Upper lobe of left lung (tissue), 6 donors: ENCODE measurements at regions not wholly inside any gene's neighbourhood (a gene's known extent, or its start where the extent isn't known, plus 50 kb on each side); places are given as distances from the start of the nearest gene placed in this dataset.

ENCODE experiments used
- ATAC-seq, 2 donors: fragments of 200-7000 bp; cut with Tn5 transposase; one replicate each; pipeline ENCODE4 v1.9.1; 2022; ENCODE audit warnings: mild to moderate bottlenecking in 2 of 2, moderate library complexity in 2 of 2; ENCODE audit not compliant: low FRiP score in 2 of 2
- DNase-seq, 2 donors: peaks; one replicate each; pipeline ENCODE4 v3.0.0-alpha.2; 2019 to 2020
- H3K27ac ChIP-seq, 4 donors: fragments of 200-600 bp; sonication (generic); one replicate each; pipeline ENCODE4 v1.5.1; 2016 to 2019
- H3K27me3 ChIP-seq, 4 donors: fragments of 200-600 bp; sonication (generic); one replicate each; pipeline ENCODE4 v1.5.1; 2017 to 2019
- H3K36me3 ChIP-seq, 4 donors: fragments of 200-600 bp; sonication (generic); one replicate each; pipeline ENCODE4 v1.5.1; 2016 to 2019
- H3K4me1 ChIP-seq, 4 donors: fragments of 200-600 bp; sonication (generic); one replicate each; pipeline ENCODE4 v1.5.1; 2018 to 2019
- H3K4me3 ChIP-seq, 4 donors: fragments of 200-600 bp; sonication (generic); one replicate each; pipeline ENCODE4 v1.5.1; 2017 to 2019; ENCODE audit warnings: mild to moderate bottlenecking in 2 of 4, moderate library complexity in 1 of 4
- H3K9me3 ChIP-seq, 4 donors: fragments of 200-600 bp; sonication (generic); one replicate each; pipeline ENCODE4 v1.5.1; 2018 to 2019
- CTCF ChIP-seq, 6 experiments: fragments of 450-650 bp in 4 of 6; fragments of 200-600 bp in 2 of 6; sonication (generic) in 2 of 6; IDR thresholded peaks; one replicate each; pipeline ENCODE4 v1.5.1; 2016 to 2019; ENCODE audit warnings: antibody characterized with exemption in 6 of 6
- EP300 ChIP-seq, 4 donors: sonication (generic); formaldehyde crosslinking; IDR thresholded peaks; one replicate each; pipeline ENCODE4 v1.5.1; 2017; ENCODE audit warnings: antibody characterized with exemption in 4 of 4, control low read depth in 2 of 4
- POLR2A ChIP-seq, 4 donors: fragments of 450-650 bp; IDR thresholded peaks; one replicate each; pipeline ENCODE4 v1.5.1; 2016 to 2017; ENCODE audit warnings: antibody characterized with exemption in 4 of 4, mild to moderate bottlenecking in 2 of 4
- POLR2AphosphoS5 ChIP-seq, 2 donors: sonication (generic); formaldehyde crosslinking; IDR thresholded peaks; one replicate each; pipeline ENCODE4 v1.5.1; 2017; ENCODE audit warnings: antibody characterized with exemption in 2 of 2
- WGBS, 2 donors: methylation state at CpG; one replicate each; pipeline ENCODE4 v1.1.5; 2017 to 2018; 5-methylcytosine and 5-hydroxymethylcytosine counted together
- donor health status: DM: no; HTN: no; CAD: no; lungs with moderate emphysema.
- donor health status: DM: no; HTN: yes; CAD: no; lungs with severe emphysema.

DNA sequence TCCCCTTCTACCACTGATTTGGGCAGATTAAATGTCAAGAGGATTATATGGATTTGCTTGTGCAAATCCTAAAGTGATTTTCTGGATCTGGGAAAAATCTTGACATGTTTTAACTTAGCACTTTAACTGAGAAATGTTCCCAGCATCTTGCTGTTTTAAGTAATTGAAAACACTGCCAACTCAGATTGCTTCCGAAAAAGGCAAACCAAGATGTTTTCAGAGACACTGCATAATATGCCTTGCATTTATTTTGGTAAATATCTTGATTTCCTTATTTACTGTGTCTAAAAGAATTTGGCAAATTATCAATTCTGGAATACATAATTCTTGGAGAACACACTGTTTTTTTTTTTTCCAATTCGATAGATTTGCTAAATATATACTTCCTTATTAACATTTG, 385.0 kb upstream of the FAM98A start:
- H3K4me1 ChIP-seq, result no peaks in the 10 kb centered on the region
- DNase-seq, result no peak
- no peak for ATAC-seq
- no peak overlapping the region for H3K4me3 ChIP-seq
- no peak overlapping the region for H3K27ac ChIP-seq
- no peaks in the 10 kb centered on the region for H3K36me3 ChIP-seq
- WGBS, 2 donors, result 64 to 68% methylated on average over 2 of the region's 2 CpGs
- no peaks in the 10 kb centered on the region for H3K27me3 ChIP-seq
- no peaks in the 10 kb centered on the region for H3K9me3 ChIP-seq
- TF ChIP-seq EP300 (IDR thresholded peaks at IDR 0.05) (no peak), POLR2A (IDR thresholded peaks at IDR 0.05) (no peak), CTCF (IDR thresholded peaks at IDR 0.05) (no peak), POLR2AphosphoS5 (IDR thresholded peaks at IDR 0.05) (no peak)

DNA sequence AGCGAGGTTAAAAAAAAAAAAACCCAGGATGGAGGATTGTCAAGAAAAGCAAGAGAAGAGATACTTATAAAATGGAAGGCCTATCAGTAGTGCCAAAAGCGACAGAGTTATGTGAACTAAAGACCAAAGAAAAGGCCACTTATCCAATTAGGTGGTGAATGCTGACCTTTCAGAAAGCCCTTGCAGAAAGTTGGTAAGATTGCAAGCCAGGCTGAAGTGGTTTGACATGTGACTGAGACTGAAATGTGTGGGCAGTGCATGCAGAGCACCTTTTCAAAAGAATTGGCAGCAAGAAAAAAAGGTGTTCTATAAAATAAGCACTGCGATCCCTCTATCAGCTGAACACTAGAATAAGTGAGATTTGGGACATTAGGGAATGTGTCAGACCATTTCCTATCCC, 379.4 kb upstream of the FAM98A start:
- Histone ChIP-seq H3K9me3 (no peaks in the 10 kb centered on the region), H3K27me3 (no peaks in the 10 kb centered on the region), H3K4me1 (no peaks in the 10 kb centered on the region), H3K27ac (no peak overlapping the region), H3K36me3 (no peaks in the 10 kb centered on the region), H3K4me3 (no peak overlapping the region)
- TF ChIP-seq CTCF (IDR thresholded peaks at IDR 0.05) (no peak), POLR2A (IDR thresholded peaks at IDR 0.05) (no peak), EP300 (IDR thresholded peaks at IDR 0.05) (no peak), POLR2AphosphoS5 (IDR thresholded peaks at IDR 0.05) (no peak)
- DNase-seq (no peak), ATAC-seq (no peak)
- WGBS, 2 donors, result 49 to 66% methylated on average over 3 of the region's 3 CpGs

DNA sequence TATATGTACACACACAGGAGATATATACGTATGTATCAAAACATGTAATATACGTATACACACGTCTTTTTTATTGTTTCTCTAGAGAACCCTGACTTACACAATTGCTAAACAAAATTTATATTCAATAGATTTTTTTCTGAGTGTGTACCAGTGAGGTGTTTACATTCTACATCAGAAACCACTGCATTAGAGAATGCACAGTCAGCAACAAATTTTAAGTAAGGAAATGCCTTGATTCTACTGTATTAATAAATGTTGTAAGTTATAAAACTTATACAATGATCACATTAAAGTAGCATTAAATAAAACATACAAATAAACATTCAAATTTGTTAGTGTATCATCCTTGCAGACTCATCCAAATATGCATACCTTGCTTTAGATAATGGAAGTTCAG, 376.4 kb upstream of the FAM98A start:
- no peak for ATAC-seq
- Histone ChIP-seq H3K27me3 (no peaks in the 10 kb centered on the region), H3K4me3 (no peak overlapping the region), H3K36me3 (no peaks in the 10 kb centered on the region), H3K4me1 (no peaks in the 10 kb centered on the region), H3K27ac (no peak overlapping the region), H3K9me3 (no peaks in the 10 kb centered on the region)
- TF ChIP-seq POLR2A (IDR thresholded peaks at IDR 0.05), result no peak
- no peak for TF ChIP-seq POLR2AphosphoS5 (IDR thresholded peaks at IDR 0.05)
- 91 to 93% methylated on average over 3 of the region's 3 CpGs for WGBS, 2 donors
- no peak for DNase-seq

DNA sequence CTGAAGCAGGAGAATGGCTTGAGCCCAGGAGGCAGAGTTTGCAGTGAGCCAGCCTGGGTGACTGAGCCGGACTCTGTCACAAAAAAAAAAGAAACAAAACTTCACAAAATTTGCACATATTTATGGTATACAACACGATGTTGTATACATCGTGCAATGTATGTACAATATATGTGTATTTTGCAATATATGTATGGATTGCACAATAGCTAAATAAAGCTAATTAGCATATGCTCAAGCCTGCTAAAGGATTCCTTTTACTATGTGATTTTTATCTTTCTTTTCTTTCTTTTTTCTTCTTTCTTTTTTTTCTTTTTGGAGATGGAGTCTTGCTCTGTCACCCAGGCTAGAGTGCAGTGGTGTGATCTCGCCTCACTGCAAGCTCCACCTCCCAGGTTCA, 368.0 kb upstream of the FAM98A start:
- WGBS, 2 donors, result 92 to 93% methylated on average over 4 of the region's 4 CpGs
- Histone ChIP-seq H3K27ac (no peak overlapping the region), H3K27me3 (no peaks in the 10 kb centered on the region), H3K4me1 (no peaks in the 10 kb centered on the region), H3K36me3 (no peaks in the 10 kb centered on the region), H3K9me3 (no peaks in the 10 kb centered on the region), H3K4me3 (no peak overlapping the region)
- no peak for ATAC-seq
- no peak for DNase-seq
- TF ChIP-seq CTCF (IDR thresholded peaks at IDR 0.05), result no peak
- no peak for TF ChIP-seq POLR2AphosphoS5 (IDR thresholded peaks at IDR 0.05)
- no peak for TF ChIP-seq EP300 (IDR thresholded peaks at IDR 0.05)
- no peak for TF ChIP-seq POLR2A (IDR thresholded peaks at IDR 0.05)

DNA sequence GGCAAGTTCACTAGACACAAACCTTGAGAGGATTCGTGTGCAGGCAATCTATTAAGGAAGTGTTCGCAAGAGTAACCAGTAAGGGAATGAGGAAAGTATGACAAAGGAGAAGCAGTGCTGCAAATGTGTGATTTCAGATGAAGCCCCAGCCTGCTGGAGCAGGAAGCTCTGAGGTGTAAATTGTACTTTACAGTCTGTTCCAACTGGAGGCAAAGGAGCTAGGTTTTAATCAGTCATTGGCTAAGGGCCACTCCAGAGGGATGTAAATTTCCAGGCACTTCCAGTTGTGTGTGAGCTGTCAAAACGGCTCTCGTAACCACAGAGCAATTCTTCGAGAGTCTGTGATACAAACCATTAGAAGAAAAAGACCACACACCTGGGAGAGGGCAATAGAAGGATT, 359.5 kb upstream of the FAM98A start:
- Histone ChIP-seq H3K36me3 (no peaks in the 10 kb centered on the region), H3K27ac (no peak overlapping the region), H3K27me3 (no peaks in the 10 kb centered on the region), H3K9me3 (no peaks in the 10 kb centered on the region), H3K4me3 (no peak overlapping the region), H3K4me1 (no peaks in the 10 kb centered on the region)
- no peak for TF ChIP-seq POLR2A (IDR thresholded peaks at IDR 0.05)
- no peak for ATAC-seq
- 38 to 49% methylated on average over 5 of the region's 5 CpGs for WGBS, 2 donors
- DNase-seq, result no peak

GRCh38 chr2:33949371-33949770, 350.3 kb upstream of the FAM98A start:
- TF ChIP-seq EP300 (IDR thresholded peaks at IDR 0.05), result no peak
- TF ChIP-seq POLR2AphosphoS5 (IDR thresholded peaks at IDR 0.05), result no peak
- no peak for TF ChIP-seq CTCF (IDR thresholded peaks at IDR 0.05)
- no peak for TF ChIP-seq POLR2A (IDR thresholded peaks at IDR 0.05)
- no peak for ATAC-seq

More at GRCh38 chr2:33949371-33949770, 350.3 kb upstream of the FAM98A start:
- H3K27me3 ChIP-seq, result no peaks in the 10 kb centered on the region
- no peaks in the 10 kb centered on the region for H3K9me3 ChIP-seq
- H3K27ac ChIP-seq, result no peak overlapping the region
- no peaks in the 10 kb centered on the region for H3K4me1 ChIP-seq
- no peaks in the 10 kb centered on the region for H3K36me3 ChIP-seq
- H3K4me3 ChIP-seq, result no peak overlapping the region
- DNase-seq, result no peak
